ENCODE measurements at regions not wholly inside any gene's neighbourhood (a gene's known extent, or its start where the extent isn't known, plus 50 kb on each side); places are given as distances from the start of the nearest gene placed in this dataset.

- Histone ChIP-seq H3K36me3 (no peaks in the 10 kb centered on the region), H3K4me3 (no peak overlapping the region), H3K9me3 (no peaks in the 10 kb centered on the region), H3K27me3 (peaks cover 0 to 2% (median 0%) of the 10 kb centered on the region in 7 donors), H3K4me1 (no peaks in the 10 kb centered on the region), H3K27ac (no peak overlapping the region)
- DNase-seq (no peak), ATAC-seq (peak in 1 of 8 donors; percentile 18)
- TF ChIP-seq, protein P1, sequence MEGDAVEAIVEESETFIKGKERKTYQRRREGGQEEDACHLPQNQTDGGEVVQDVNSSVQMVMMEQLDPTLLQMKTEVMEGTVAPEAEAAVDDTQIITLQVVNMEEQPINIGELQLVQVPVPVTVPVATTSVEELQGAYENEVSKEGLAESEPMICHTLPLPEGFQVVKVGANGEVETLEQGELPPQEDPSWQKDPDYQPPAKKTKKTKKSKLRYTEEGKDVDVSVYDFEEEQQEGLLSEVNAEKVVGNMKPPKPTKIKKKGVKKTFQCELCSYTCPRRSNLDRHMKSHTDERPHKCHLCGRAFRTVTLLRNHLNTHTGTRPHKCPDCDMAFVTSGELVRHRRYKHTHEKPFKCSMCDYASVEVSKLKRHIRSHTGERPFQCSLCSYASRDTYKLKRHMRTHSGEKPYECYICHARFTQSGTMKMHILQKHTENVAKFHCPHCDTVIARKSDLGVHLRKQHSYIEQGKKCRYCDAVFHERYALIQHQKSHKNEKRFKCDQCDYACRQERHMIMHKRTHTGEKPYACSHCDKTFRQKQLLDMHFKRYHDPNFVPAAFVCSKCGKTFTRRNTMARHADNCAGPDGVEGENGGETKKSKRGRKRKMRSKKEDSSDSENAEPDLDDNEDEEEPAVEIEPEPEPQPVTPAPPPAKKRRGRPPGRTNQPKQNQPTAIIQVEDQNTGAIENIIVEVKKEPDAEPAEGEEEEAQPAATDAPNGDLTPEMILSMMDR (IDR thresholded peaks at IDR 0.05): no peak
- 62 to 64% methylated on average over 2 of the region's 2 CpGs for WGBS, 2 donors
- intact Hi-C loops (cut with DNase I): no loop called here
Observed at GRCh38 chr13:48908381-48909055, 67.2 kb upstream of the FNDC3A start.

DNA sequence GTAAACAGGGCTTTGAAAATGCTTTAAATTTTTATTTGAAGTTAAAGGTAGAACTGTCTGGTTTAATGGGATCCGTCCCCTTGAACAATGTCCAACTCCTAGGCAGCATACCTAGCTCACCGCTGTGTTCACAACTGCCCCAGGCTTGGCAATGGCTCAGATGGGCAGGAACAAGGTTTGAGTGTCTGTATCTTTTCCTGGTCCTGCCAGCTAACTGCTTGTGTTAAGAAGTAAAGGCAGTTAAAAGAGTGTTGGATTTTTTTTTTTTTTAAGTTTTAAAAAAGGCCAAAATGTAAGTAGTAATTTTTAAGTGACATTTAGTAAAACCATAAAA lies 66.7 kb upstream of the FNDC3A start:
- Histone ChIP-seq H3K4me3 (no peak overlapping the region), H3K9me3 (no peaks in the 10 kb centered on the region), H3K36me3 (no peaks in the 10 kb centered on the region), H3K4me1 (no peaks in the 10 kb centered on the region), H3K27me3 (peaks cover 0 to 2% (median 0%) of the 10 kb centered on the region in 7 donors), H3K27ac (no peak overlapping the region)
- WGBS, 2 donors: 48 to 76% methylated on average over 2 of the region's 2 CpGs
- TF ChIP-seq, protein P1 (IDR thresholded peaks at IDR 0.05): no peak
- DNase-seq: no peak
- intact Hi-C loops (cut with DNase I): no loop called here
- peak in 4 of 8 donors; percentile 71 to 85 (median 74) for ATAC-seq

- H3K27ac ChIP-seq: no peak overlapping the region
- intact Hi-C loops (cut with DNase I): no loop called here
- no peaks in the 10 kb centered on the region for H3K36me3 ChIP-seq
- H3K9me3 ChIP-seq: no peaks in the 10 kb centered on the region
- no peak for ATAC-seq
- no peaks in the 10 kb centered on the region for H3K4me1 ChIP-seq
- DNase-seq: no peak
- H3K4me3 ChIP-seq: no peak overlapping the region
- TF ChIP-seq, protein P1 (IDR thresholded peaks at IDR 0.05): no peak
- 26 to 33% methylated on average over 2 of the region's 2 CpGs for WGBS, 2 donors
- H3K27me3 ChIP-seq: peaks cover 0 to 2% (median 0%) of the 10 kb centered on the region in 7 donors
Observed at GRCh38 chr13:48910686-48911085, 65.0 kb upstream of the FNDC3A start.

DNA sequence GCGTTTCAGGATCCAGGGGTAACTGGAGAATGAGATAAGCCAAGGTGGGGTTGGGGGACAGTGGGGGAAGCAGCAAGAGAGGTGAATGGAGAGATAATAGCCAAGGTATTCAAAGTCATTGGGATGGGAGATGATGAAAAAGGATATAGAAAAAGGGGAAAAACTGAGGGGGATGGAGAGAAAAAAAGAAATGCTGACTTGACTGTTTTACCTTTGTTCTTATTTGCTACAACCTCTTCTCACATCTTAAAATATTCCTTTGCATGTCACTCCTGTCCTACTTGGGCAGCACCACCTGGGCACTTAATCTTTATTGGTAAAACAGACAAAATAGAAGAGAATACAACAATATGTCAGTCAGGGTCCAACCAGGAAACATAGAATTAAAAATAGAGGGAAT lies 56.0 kb upstream of the FNDC3A start:
- Histone ChIP-seq H3K4me1 (no peaks in the 10 kb centered on the region), H3K36me3 (no peaks in the 10 kb centered on the region), H3K9me3 (no peaks in the 10 kb centered on the region), H3K27me3 (no peaks in the 10 kb centered on the region), H3K27ac (no peak overlapping the region), H3K4me3 (no peak overlapping the region)
- DNase-seq (no peak), ATAC-seq (no peak)
- 54 to 73% methylated on average over 1 of the region's 1 CpG for WGBS, 2 donors
- intact Hi-C loops (cut with DNase I): no loop called here
- TF ChIP-seq, protein P1 (IDR thresholded peaks at IDR 0.05): no peak
